H9 (cell line): ENCODE measurements at regions not wholly inside any gene's neighbourhood (a gene's known extent, or its start where the extent isn't known, plus 50 kb on each side); places are given as distances from the start of the nearest gene placed in this dataset.

Experiments used
- DNase-seq: peaks from one replicate; pipeline ENCODE4 v3.0.0-alpha.2; 2017
- H2AFZ ChIP-seq: one replicate; pipeline ENCODE4 v1.6.1; 2013; ENCODE audit warnings: mild to moderate bottlenecking, low read length, control low read depth, moderate library complexity
- H2AK5ac ChIP-seq: 2 replicates; pipeline ENCODE4 v1.6.1; 2013; ENCODE audit warnings: low read length, control low read depth, mixed read lengths; ENCODE audit not compliant: insufficient read length
- H2BK120ac ChIP-seq: one replicate; pipeline ENCODE4 v1.6.1; 2013; ENCODE audit warnings: low read depth, mild to moderate bottlenecking, low read length, control low read depth, inconsistent platforms; ENCODE audit not compliant: poor library complexity, severe bottlenecking
- H2BK12ac ChIP-seq: 2 replicates; pipeline ENCODE4 v1.6.1; 2013; ENCODE audit warnings: low read length, control low read depth, mixed read lengths, low read depth; ENCODE audit not compliant: insufficient read length
- H2BK15ac ChIP-seq: 2 replicates; pipeline ENCODE4 v1.6.1; 2013; ENCODE audit warnings: low read depth, low read length, control low read depth
- H2BK20ac ChIP-seq: one replicate; pipeline ENCODE4 v1.6.1; 2013; ENCODE audit warnings: low read depth, mild to moderate bottlenecking, low read length, control low read depth, inconsistent platforms; ENCODE audit not compliant: poor library complexity, severe bottlenecking
- H2BK5ac ChIP-seq: 2 replicates; pipeline ENCODE4 v1.6.1; 2013; ENCODE audit warnings: low read length, control low read depth, mixed read lengths; ENCODE audit not compliant: insufficient read length
- H3K14ac ChIP-seq: 2 replicates; pipeline ENCODE4 v1.6.1; 2013; ENCODE audit warnings: low read length, control low read depth; ENCODE audit not compliant: insufficient read depth
- H3K18ac ChIP-seq: 2 replicates; pipeline ENCODE4 v1.6.1; 2013; ENCODE audit warnings: low read depth, mild to moderate bottlenecking, mixed read lengths, low read length, control low read depth; ENCODE audit not compliant: insufficient read length
- H3K23ac ChIP-seq: 2 replicates; pipeline ENCODE4 v1.6.1; 2013; ENCODE audit warnings: low read length, control low read depth, mixed read lengths, low read depth; ENCODE audit not compliant: insufficient read length
- H3K23me2 ChIP-seq: 2 replicates; pipeline ENCODE4 v1.6.1; 2013; ENCODE audit warnings: low read depth, mild to moderate bottlenecking, mixed read lengths, low read length, control low read depth; ENCODE audit not compliant: insufficient read length, poor library complexity, severe bottlenecking
- H3K27ac ChIP-seq: 2 replicates; pipeline ENCODE4 v1.5.1; 2013; ENCODE audit warnings: low read length, control low read depth, mixed read lengths, low read depth; ENCODE audit not compliant: insufficient read length
- H3K27me3 ChIP-seq: 2 replicates; pipeline ENCODE4 v1.6.1; 2013; ENCODE audit warnings: low read length, control low read depth, inconsistent platforms; ENCODE audit not compliant: insufficient read depth
- H3K4ac ChIP-seq: 2 replicates; pipeline ENCODE4 v1.6.1; 2013; ENCODE audit warnings: low read depth, mild to moderate bottlenecking, control low read depth, inconsistent platforms, low read length, moderate library complexity
- H3K4me1 ChIP-seq: 2 replicates; pipeline ENCODE4 v1.6.1; 2013; ENCODE audit warnings: low read length, control low read depth, inconsistent platforms; ENCODE audit not compliant: insufficient read depth
- H3K4me2 ChIP-seq: 2 replicates; pipeline ENCODE4 v1.6.1; 2013; ENCODE audit warnings: low read length, control low read depth, mixed read lengths; ENCODE audit not compliant: insufficient read length, insufficient read depth
- H3K56ac ChIP-seq: 2 replicates; pipeline ENCODE4 v1.6.1; 2013; ENCODE audit warnings: low read depth, mild to moderate bottlenecking, mixed read lengths, low read length, control low read depth; ENCODE audit not compliant: insufficient read length
- H3K79me1 ChIP-seq: 2 replicates; pipeline ENCODE4 v1.6.1; 2013; ENCODE audit warnings: low read depth, mild to moderate bottlenecking, moderate library complexity, low read length, control low read depth, inconsistent platforms; ENCODE audit not compliant: insufficient read depth, poor library complexity, severe bottlenecking
- H3K79me2 ChIP-seq: 2 replicates; pipeline ENCODE4 v1.6.1; 2013; ENCODE audit warnings: low read length, control low read depth, inconsistent platforms; ENCODE audit not compliant: insufficient read depth
- H3K9ac ChIP-seq: 2 replicates; pipeline ENCODE4 v1.6.1; 2013; ENCODE audit warnings: low read length, control low read depth, mixed read lengths; ENCODE audit not compliant: insufficient read length; ENCODE audit errors: extremely low read depth
- H3K9me3 ChIP-seq: one replicate; pipeline ENCODE4 v1.6.1; 2013; ENCODE audit warnings: low read depth, low read length, inconsistent platforms; ENCODE audit not compliant: control insufficient read depth
- H3T11ph ChIP-seq: one replicate; pipeline ENCODE4 v1.6.1; 2013; ENCODE audit warnings: mild to moderate bottlenecking, low read length, control low read depth, inconsistent platforms
- H4K20me1 ChIP-seq: one replicate; pipeline ENCODE4 v1.6.1; 2013; ENCODE audit not compliant: control insufficient read depth, insufficient read length, insufficient read depth
- H4K5ac ChIP-seq: 2 replicates; pipeline ENCODE4 v1.6.1; 2013; ENCODE audit warnings: low read depth, mild to moderate bottlenecking, mixed read lengths, low read length, control low read depth; ENCODE audit not compliant: insufficient read length
- H4K8ac ChIP-seq: replicated peaks from 2 replicates; pipeline ENCODE4 v1.6.1; 2013; ENCODE audit warnings: low read length, control low read depth, mixed read lengths, low read depth; ENCODE audit not compliant: insufficient read length
- H4K91ac ChIP-seq: 2 replicates; pipeline ENCODE4 v1.6.1; 2013; ENCODE audit warnings: low read depth, mild to moderate bottlenecking, moderate library complexity, mixed read lengths, low read length, control low read depth; ENCODE audit not compliant: insufficient read length
- H3K27ac Mint-ChIP-seq, 3 experiments: 2 replicates in 2 of 3; 3 replicates in 1 of 3; pipeline ENCODE4 v1.8.0; 2020 to 2021; ENCODE audit warnings: mixed read lengths in 3 of 3, mild to moderate bottlenecking in 1 of 3, moderate library complexity in 1 of 3
- H3K27me3 Mint-ChIP-seq: 2 replicates; pipeline ENCODE4 v1.8.0; 2021; ENCODE audit warnings: low read depth, mild to moderate bottlenecking, moderate library complexity, mixed read lengths
- H3K36me3 Mint-ChIP-seq, 3 experiments: 2 replicates in 2 of 3; 3 replicates in 1 of 3; pipeline ENCODE4 v1.8.0; 2020 to 2021; ENCODE audit warnings: low read depth in 3 of 3, mixed read lengths in 3 of 3; ENCODE audit not compliant: insufficient read depth in 1 of 3
- H3K4me1 Mint-ChIP-seq, 2 experiments: 2 replicates each; pipeline ENCODE4 v1.8.0; 2020; ENCODE audit warnings: mixed read lengths in 2 of 2
- H3K4me3 Mint-ChIP-seq, 2 experiments: 2 replicates in 1 of 2; 3 replicates in 1 of 2; pipeline ENCODE4 v1.8.0; 2020 to 2021; ENCODE audit warnings: mild to moderate bottlenecking in 2 of 2, mixed read lengths in 2 of 2, moderate library complexity in 1 of 2
- H3K9me3 Mint-ChIP-seq, 2 experiments: 2 replicates in 1 of 2; 3 replicates in 1 of 2; pipeline ENCODE4 v1.8.0; 2020; ENCODE audit warnings: mild to moderate bottlenecking in 2 of 2, mixed read lengths in 2 of 2, moderate library complexity in 1 of 2
- CTCF ChIP-seq: fragments of 200-600 bp; sonication (generic); conservative IDR thresholded peaks from 3 replicates; pipeline ENCODE4 v1.8.0; 2021; ENCODE audit warnings: antibody characterized with exemption, mild to moderate bottlenecking
- WGBS: extraction: QIAGEN DNeasy Blood & Tissue Kit; methylation state at CpG from one replicate; pipeline ENCODE4 v1.1.7; 2013; ENCODE audit warnings: missing lambda C conversion rate, low lambda C conversion rate, mixed read lengths; ENCODE audit not compliant: insufficient read length; ENCODE audit errors: extremely low coverage; 5-methylcytosine and 5-hydroxymethylcytosine counted together

- H3K23ac ChIP-seq, result no peak overlapping the region
- H3K18ac ChIP-seq, result no peak overlapping the region
- H2BK5ac ChIP-seq, result no peak overlapping the region
- no peaks in the 10 kb centered on the region for H3K9me3 ChIP-seq
- H3T11ph ChIP-seq, result no peak overlapping the region
- Mint-ChIP-seq H3K27ac (no peak overlapping the region), H3K36me3 (no peaks in the 10 kb centered on the region), H3K4me1 (peaks cover 0 to 4% of the 10 kb centered on the region in 2 experiments; a peak in 1 of 4 replicates), H3K27me3 (peaks cover 11% of the 10 kb centered on the region), H3K4me3 (no peak overlapping the region), H3K9me3 (no peaks in the 10 kb centered on the region)
- no peaks in the 10 kb centered on the region for H3K27me3 ChIP-seq
- no peak overlapping the region for H2BK12ac ChIP-seq
- no peaks in the 10 kb centered on the region for H3K79me2 ChIP-seq
- H2AFZ ChIP-seq, result no peak overlapping the region
- no peak overlapping the region for H3K27ac ChIP-seq
- TF ChIP-seq CTCF, result no peak
- H3K23me2 ChIP-seq, result no peaks in the 10 kb centered on the region
- no peak for DNase-seq
- H3K79me1 ChIP-seq, result no peaks in the 10 kb centered on the region
- no peak overlapping the region for H2BK120ac ChIP-seq
- WGBS, result no CpG with 5 or more reads among the region's 5 CpGs
- no peak overlapping the region for H4K8ac ChIP-seq
- H2BK20ac ChIP-seq, result no peak overlapping the region
- H4K5ac ChIP-seq, result no peak overlapping the region
- no peaks in the 10 kb centered on the region for H3K4me1 ChIP-seq
- H3K14ac ChIP-seq, result no peak overlapping the region
- no peak overlapping the region for H2AK5ac ChIP-seq
- no peak overlapping the region for H4K91ac ChIP-seq
- no peak overlapping the region for H3K4me2 ChIP-seq
- H4K20me1 ChIP-seq, result no peaks in the 10 kb centered on the region
- H3K56ac ChIP-seq, result no peak overlapping the region
- no peak overlapping the region for H2BK15ac ChIP-seq
- no peak overlapping the region for H3K4ac ChIP-seq
- H3K9ac ChIP-seq, result peak overlapping the region; percentile 14
Observed at GRCh38 chr10:94178475-94179253, 184.1 kb downstream of the NOC3L start.
